Astrocyte (in vitro differentiated cells and primary cell): ENCODE measurements at regions not wholly inside any gene's neighbourhood (a gene's known extent, or its start where the extent isn't known, plus 50 kb on each side); places are given as distances from the start of the nearest gene placed in this dataset.

Experiments used
- CTCF ChIP-seq: IDR thresholded peaks from 2 replicates; pipeline ENCODE4 v1.5.1; 2011; ENCODE audit warnings: low read depth, mild to moderate bottlenecking, inconsistent platforms, low read length, moderate library complexity; ENCODE audit not compliant: insufficient read depth
- EZH2 ChIP-seq: IDR thresholded peaks from 2 replicates; pipeline ENCODE4 v1.6.1; 2012; ENCODE audit warnings: mild to moderate bottlenecking, low read length, inconsistent platforms; ENCODE audit not compliant: insufficient read depth

- no peak for TF ChIP-seq CTCF
- TF ChIP-seq EZH2, result no peak
Measured at GRCh38 chr12:68514807-68515411, 95.8 kb upstream of the RAP1B start.
